HepG2 (cell line): ENCODE measurements at regions not wholly inside any gene's neighbourhood (a gene's known extent, or its start where the extent isn't known, plus 50 kb on each side); places are given as distances from the start of the nearest gene placed in this dataset.

Experiments
- AGO1 ChIP-seq: fragments of 200-400 bp; formaldehyde crosslinking; IDR thresholded peaks from 2 replicates; pipeline ENCODE4 v1.6.1; 2017; ENCODE audit warnings: mild to moderate bottlenecking, low read depth, low read length, moderate library complexity; ENCODE audit not compliant: poor library complexity, severe bottlenecking
- ARNTL ChIP-seq: sonication (generic); formaldehyde crosslinking; IDR thresholded peaks from 2 replicates; pipeline ENCODE4 v1.4.0; 2020; ENCODE audit warnings: mild to moderate bottlenecking, missing genetic modification reagents
- GATAD1 ChIP-seq: IDR thresholded peaks from 2 replicates; pipeline ENCODE4 v1.6.1; 2016; ENCODE audit warnings: missing genetic modification reagents, missing compliant biosample characterization
- GZF1 ChIP-seq: sonication (generic); formaldehyde crosslinking; IDR thresholded peaks from 2 replicates; pipeline ENCODE4 v1.5.1; 2020; ENCODE audit warnings: mild to moderate bottlenecking, missing genetic modification reagents
- HOXA7 ChIP-seq: sonication (generic); formaldehyde crosslinking; IDR thresholded peaks from 2 replicates; pipeline ENCODE4 v1.8.1; 2022; ENCODE audit warnings: mild to moderate bottlenecking, missing genetic modification reagents, moderate library complexity
- KDM5A ChIP-seq: fragments of 200-600 bp; sonication (generic); IDR thresholded peaks from 2 replicates; pipeline ENCODE4 v1.7.0; 2018; ENCODE audit warnings: antibody characterized with exemption, mild to moderate bottlenecking, low read length, borderline replicate concordance
- MEF2D ChIP-seq: sonication (generic); formaldehyde crosslinking; IDR thresholded peaks from 2 replicates; pipeline ENCODE4 v1.5.1; 2020; ENCODE audit warnings: mild to moderate bottlenecking, missing genetic modification reagents
- NFYC ChIP-seq: IDR thresholded peaks from 2 replicates; pipeline ENCODE4 v1.6.1; 2016; ENCODE audit warnings: missing genetic modification reagents, missing compliant biosample characterization
- NRL ChIP-seq: sonication (generic); formaldehyde crosslinking; IDR thresholded peaks from 2 replicates; pipeline ENCODE4 v1.5.0; 2020; ENCODE audit warnings: missing genetic modification reagents, mild to moderate bottlenecking, moderate library complexity, borderline replicate concordance
- POLR2AphosphoS5 ChIP-seq: IDR thresholded peaks from 2 replicates; pipeline ENCODE4 v1.6.1; 2012; ENCODE audit warnings: low read depth, low read length
- SAP130 ChIP-seq: IDR thresholded peaks from 2 replicates; pipeline ENCODE4 v1.6.1; 2016; ENCODE audit warnings: low read depth
- SETDB1 ChIP-seq: sonication (generic); formaldehyde crosslinking; IDR thresholded peaks from 2 replicates; pipeline ENCODE4 v1.5.1; 2020; ENCODE audit warnings: missing genetic modification reagents, mild to moderate bottlenecking, borderline replicate concordance
- ZBTB14 ChIP-seq: sonication (generic); formaldehyde crosslinking; IDR thresholded peaks from 2 replicates; pipeline ENCODE4 v1.4.0; 2020; ENCODE audit warnings: missing genetic modification reagents
- ZNF275 ChIP-seq: sonication (generic); formaldehyde crosslinking; IDR thresholded peaks from 2 replicates; pipeline ENCODE4 v1.8.0; 2022; ENCODE audit warnings: missing genetic modification reagents, mild to moderate bottlenecking, inconsistent platforms, borderline replicate concordance
- ZNF296 ChIP-seq: sonication (generic); formaldehyde crosslinking; conservative IDR thresholded peaks from 2 replicates; pipeline ENCODE4 v1.5.0; 2020; ENCODE audit warnings: mild to moderate bottlenecking, missing genetic modification reagents
- ZNF3 ChIP-seq: IDR thresholded peaks from 2 replicates; pipeline ENCODE4 v1.7.0; 2017; ENCODE audit warnings: inconsistent platforms
- ZNF441 ChIP-seq: sonication (generic); formaldehyde crosslinking; IDR thresholded peaks from 2 replicates; pipeline ENCODE4 v1.7.0; 2021; ENCODE audit warnings: missing genetic modification reagents, borderline replicate concordance
- ZNF720 ChIP-seq: sonication (generic); formaldehyde crosslinking; IDR thresholded peaks from 2 replicates; pipeline ENCODE4 v1.4.0; 2020; ENCODE audit warnings: missing genetic modification reagents
- ZNF792 ChIP-seq: IDR thresholded peaks from 2 replicates; pipeline ENCODE4 v1.6.1; 2016
- ZSCAN31 ChIP-seq: sonication (generic); formaldehyde crosslinking; IDR thresholded peaks from 2 replicates; pipeline ENCODE4 v1.5.0; 2020; ENCODE audit warnings: low read depth, mild to moderate bottlenecking, missing genetic modification reagents
- TF ChIP-seq, protein P1 (sequence below): sonication (generic); formaldehyde crosslinking; IDR thresholded peaks from 2 replicates; pipeline ENCODE4 v1.4.0; 2020; ENCODE audit warnings: missing genetic modification reagents
- TF ChIP-seq, protein P2 (sequence below): sonication (generic); formaldehyde crosslinking; IDR thresholded peaks from 2 replicates; pipeline ENCODE4 v1.5.0; 2020; ENCODE audit warnings: missing genetic modification reagents
- TF ChIP-seq, protein P3 (sequence below): sonication (generic); formaldehyde crosslinking; IDR thresholded peaks from 2 replicates; pipeline ENCODE4 v1.4.0; 2020; ENCODE audit warnings: missing genetic modification reagents
- TF ChIP-seq, protein P4 (sequence below): sonication (generic); formaldehyde crosslinking; IDR thresholded peaks from 2 replicates; pipeline ENCODE4 v1.9.0; 2022; ENCODE audit warnings: missing genetic modification reagents, mild to moderate bottlenecking, borderline replicate concordance

DNA sequence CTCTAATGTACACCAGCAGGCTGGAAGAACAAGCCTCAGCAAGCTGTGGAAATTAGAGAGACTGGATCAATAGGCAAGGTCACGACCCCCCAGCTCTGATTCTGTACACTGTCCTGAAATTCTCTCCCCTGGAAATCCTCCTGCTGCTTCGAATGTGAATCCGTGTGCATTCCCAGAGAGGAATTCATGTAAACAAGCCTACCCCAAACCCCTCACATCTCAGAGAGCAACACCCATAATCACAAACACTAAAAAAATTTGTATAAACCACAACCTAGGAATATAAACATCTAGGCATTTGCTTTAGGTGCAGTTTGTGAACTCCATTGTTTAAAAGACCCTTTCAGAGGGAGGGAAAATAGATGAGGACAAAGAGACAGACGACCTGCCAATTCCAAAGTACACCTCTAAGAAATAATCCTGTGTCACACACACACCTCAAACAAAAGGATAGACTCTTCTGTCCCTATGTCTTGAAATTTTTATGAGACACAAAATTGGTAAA, 325.2 kb downstream of the WDR72 start (continued):
- TF ChIP-seq, protein P1, sequence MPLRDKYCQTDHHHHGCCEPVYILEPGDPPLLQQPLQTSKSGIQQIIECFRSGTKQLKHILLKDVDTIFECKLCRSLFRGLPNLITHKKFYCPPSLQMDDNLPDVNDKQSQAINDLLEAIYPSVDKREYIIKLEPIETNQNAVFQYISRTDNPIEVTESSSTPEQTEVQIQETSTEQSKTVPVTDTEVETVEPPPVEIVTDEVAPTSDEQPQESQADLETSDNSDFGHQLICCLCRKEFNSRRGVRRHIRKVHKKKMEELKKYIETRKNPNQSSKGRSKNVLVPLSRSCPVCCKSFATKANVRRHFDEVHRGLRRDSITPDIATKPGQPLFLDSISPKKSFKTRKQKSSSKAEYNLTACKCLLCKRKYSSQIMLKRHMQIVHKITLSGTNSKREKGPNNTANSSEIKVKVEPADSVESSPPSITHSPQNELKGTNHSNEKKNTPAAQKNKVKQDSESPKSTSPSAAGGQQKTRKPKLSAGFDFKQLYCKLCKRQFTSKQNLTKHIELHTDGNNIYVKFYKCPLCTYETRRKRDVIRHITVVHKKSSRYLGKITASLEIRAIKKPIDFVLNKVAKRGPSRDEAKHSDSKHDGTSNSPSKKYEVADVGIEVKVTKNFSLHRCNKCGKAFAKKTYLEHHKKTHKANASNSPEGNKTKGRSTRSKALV (CRISPR knock-in tag) = no peak
- no peak for TF ChIP-seq ZNF296 (CRISPR knock-in tag)
- no peak for TF ChIP-seq GZF1
- no peak for TF ChIP-seq ZNF720 (CRISPR knock-in tag)
- no peak for TF ChIP-seq ZBTB14 (CRISPR knock-in tag)
- TF ChIP-seq ZNF275 (CRISPR knock-in tag) = no peak
- no peak for TF ChIP-seq MEF2D (CRISPR knock-in tag)
- TF ChIP-seq ZNF792 (CRISPR knock-in tag) = peak; percentile 15; the same call in 1 of the 2 replicates
- TF ChIP-seq, protein P2, sequence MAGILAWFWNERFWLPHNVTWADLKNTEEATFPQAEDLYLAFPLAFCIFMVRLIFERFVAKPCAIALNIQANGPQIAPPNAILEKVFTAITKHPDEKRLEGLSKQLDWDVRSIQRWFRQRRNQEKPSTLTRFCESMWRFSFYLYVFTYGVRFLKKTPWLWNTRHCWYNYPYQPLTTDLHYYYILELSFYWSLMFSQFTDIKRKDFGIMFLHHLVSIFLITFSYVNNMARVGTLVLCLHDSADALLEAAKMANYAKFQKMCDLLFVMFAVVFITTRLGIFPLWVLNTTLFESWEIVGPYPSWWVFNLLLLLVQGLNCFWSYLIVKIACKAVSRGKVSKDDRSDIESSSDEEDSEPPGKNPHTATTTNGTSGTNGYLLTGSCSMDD (CRISPR knock-in tag) = no peak
- TF ChIP-seq KDM5A = no peak
- TF ChIP-seq SAP130 (CRISPR knock-in tag) = peak; percentile 62
- no peak for TF ChIP-seq NRL (CRISPR knock-in tag)
- TF ChIP-seq ARNTL (CRISPR knock-in tag) = peak; percentile 69; the same call in 1 of the 2 replicates
- no peak for TF ChIP-seq NFYC (CRISPR knock-in tag)
- no peak for TF ChIP-seq ZSCAN31 (CRISPR knock-in tag)
- TF ChIP-seq, protein P3, sequence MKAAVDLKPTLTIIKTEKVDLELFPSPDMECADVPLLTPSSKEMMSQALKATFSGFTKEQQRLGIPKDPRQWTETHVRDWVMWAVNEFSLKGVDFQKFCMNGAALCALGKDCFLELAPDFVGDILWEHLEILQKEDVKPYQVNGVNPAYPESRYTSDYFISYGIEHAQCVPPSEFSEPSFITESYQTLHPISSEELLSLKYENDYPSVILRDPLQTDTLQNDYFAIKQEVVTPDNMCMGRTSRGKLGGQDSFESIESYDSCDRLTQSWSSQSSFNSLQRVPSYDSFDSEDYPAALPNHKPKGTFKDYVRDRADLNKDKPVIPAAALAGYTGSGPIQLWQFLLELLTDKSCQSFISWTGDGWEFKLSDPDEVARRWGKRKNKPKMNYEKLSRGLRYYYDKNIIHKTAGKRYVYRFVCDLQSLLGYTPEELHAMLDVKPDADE (CRISPR knock-in tag) = no peak
- no peak for TF ChIP-seq HOXA7
- TF ChIP-seq POLR2AphosphoS5 = no peak
- TF ChIP-seq, protein P4, sequence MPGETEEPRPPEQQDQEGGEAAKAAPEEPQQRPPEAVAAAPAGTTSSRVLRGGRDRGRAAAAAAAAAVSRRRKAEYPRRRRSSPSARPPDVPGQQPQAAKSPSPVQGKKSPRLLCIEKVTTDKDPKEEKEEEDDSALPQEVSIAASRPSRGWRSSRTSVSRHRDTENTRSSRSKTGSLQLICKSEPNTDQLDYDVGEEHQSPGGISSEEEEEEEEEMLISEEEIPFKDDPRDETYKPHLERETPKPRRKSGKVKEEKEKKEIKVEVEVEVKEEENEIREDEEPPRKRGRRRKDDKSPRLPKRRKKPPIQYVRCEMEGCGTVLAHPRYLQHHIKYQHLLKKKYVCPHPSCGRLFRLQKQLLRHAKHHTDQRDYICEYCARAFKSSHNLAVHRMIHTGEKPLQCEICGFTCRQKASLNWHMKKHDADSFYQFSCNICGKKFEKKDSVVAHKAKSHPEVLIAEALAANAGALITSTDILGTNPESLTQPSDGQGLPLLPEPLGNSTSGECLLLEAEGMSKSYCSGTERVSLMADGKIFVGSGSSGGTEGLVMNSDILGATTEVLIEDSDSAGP (CRISPR knock-in tag) = no peak
- TF ChIP-seq AGO1 = no peak
- no peak for TF ChIP-seq GATAD1 (CRISPR knock-in tag)
- TF ChIP-seq ZNF3 (CRISPR knock-in tag) = no peak
- peak; percentile 72; the same call in 1 of the 2 replicates for TF ChIP-seq ZNF441 (CRISPR knock-in tag)
- TF ChIP-seq SETDB1 (CRISPR knock-in tag) = no peak
